Cardiac muscle cell (in vitro differentiated cells and primary cell): ENCODE measurements at regions not wholly inside any gene's neighbourhood (a gene's known extent, or its start where the extent isn't known, plus 50 kb on each side); places are given as distances from the start of the nearest gene placed in this dataset.

Experiments used
- DNase-seq, 2 donors: peaks; one replicate each; pipeline versions ENCODE4 v3.0.0 to v3.0.0-alpha.2; 2010 to 2017; ENCODE audit warnings: low read depth in 1 of 2, low spot score in 1 of 2
- H3K27ac ChIP-seq: fragments of 200-600 bp; sonication (generic); 2 replicates; pipeline ENCODE4 v1.5.1; 2016
- H3K27me3 ChIP-seq: fragments of 200-600 bp; sonication (generic); 2 replicates; pipeline ENCODE4 v1.6.0; 2016; ENCODE audit warnings: control low read depth
- H3K36me3 ChIP-seq: fragments of 200-600 bp; sonication (generic); 2 replicates; pipeline ENCODE4 v1.5.1; 2016; ENCODE audit warnings: control low read depth
- H3K4me1 ChIP-seq: fragments of 200-600 bp; sonication (generic); 2 replicates; pipeline ENCODE4 v1.8.1; 2017; ENCODE audit warnings: low read depth, mild to moderate bottlenecking, mixed run types
- H3K4me3 ChIP-seq: fragments of 200-600 bp; sonication (generic); 2 replicates; pipeline ENCODE4 v1.5.1; 2016; ENCODE audit warnings: mild to moderate bottlenecking
- H3K9me3 ChIP-seq: fragments of 200-600 bp; sonication (generic); 2 replicates; pipeline ENCODE4 v1.5.1; 2017; ENCODE audit warnings: low read depth, mild to moderate bottlenecking, control low read depth
- TF ChIP-seq, protein P1 (sequence below): IDR thresholded peaks from 2 replicates; pipeline ENCODE4 v1.5.1; 2012; ENCODE audit warnings: low read depth, mild to moderate bottlenecking, low read length

- TF ChIP-seq, protein P1, sequence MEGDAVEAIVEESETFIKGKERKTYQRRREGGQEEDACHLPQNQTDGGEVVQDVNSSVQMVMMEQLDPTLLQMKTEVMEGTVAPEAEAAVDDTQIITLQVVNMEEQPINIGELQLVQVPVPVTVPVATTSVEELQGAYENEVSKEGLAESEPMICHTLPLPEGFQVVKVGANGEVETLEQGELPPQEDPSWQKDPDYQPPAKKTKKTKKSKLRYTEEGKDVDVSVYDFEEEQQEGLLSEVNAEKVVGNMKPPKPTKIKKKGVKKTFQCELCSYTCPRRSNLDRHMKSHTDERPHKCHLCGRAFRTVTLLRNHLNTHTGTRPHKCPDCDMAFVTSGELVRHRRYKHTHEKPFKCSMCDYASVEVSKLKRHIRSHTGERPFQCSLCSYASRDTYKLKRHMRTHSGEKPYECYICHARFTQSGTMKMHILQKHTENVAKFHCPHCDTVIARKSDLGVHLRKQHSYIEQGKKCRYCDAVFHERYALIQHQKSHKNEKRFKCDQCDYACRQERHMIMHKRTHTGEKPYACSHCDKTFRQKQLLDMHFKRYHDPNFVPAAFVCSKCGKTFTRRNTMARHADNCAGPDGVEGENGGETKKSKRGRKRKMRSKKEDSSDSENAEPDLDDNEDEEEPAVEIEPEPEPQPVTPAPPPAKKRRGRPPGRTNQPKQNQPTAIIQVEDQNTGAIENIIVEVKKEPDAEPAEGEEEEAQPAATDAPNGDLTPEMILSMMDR = no peak
- Histone ChIP-seq H3K36me3 (no peaks in the 10 kb centered on the region), H3K9me3 (no peaks in the 10 kb centered on the region), H3K4me1 (peaks cover 20% of the 10 kb centered on the region), H3K27me3 (no peaks in the 10 kb centered on the region), H3K4me3 (no peak overlapping the region), H3K27ac (peak overlapping the region; percentile 80)
- no peak for DNase-seq
These were observed 250.1 kb upstream of the DCN start for GRCh38 chr12:91432755-91433154.

DNA sequence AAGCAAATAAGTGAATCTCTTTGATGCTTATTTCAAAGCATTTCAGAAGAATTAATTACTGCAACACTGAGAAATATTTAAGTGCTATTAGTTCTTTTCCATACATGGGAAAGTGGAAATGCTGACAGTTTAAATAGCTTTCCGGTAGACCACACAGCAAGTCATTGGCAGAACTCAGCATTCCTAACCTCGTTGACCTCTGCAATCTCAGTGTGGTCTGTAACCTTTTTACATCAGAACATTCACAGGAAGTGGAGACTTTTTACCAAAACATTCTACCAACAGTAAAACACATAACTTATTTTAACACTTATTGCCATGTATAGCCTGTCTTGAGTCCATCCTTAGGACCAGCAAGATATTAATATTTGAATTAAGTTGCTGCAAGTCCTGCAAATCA lies 249.5 kb upstream of the DCN start:
- Histone ChIP-seq H3K27ac (peak overlapping the region; percentile 80), H3K4me3 (no peak overlapping the region), H3K9me3 (no peaks in the 10 kb centered on the region), H3K27me3 (no peaks in the 10 kb centered on the region), H3K4me1 (peaks cover 20% of the 10 kb centered on the region), H3K36me3 (no peaks in the 10 kb centered on the region)
- peak; percentile 69 to 75 for DNase-seq
- TF ChIP-seq, protein P1 = no peak

- no peak overlapping the region for H3K4me3 ChIP-seq
- TF ChIP-seq, protein P1 = no peak
- no peaks in the 10 kb centered on the region for H3K27me3 ChIP-seq
- H3K4me1 ChIP-seq = no peaks in the 10 kb centered on the region
- no peaks in the 10 kb centered on the region for H3K36me3 ChIP-seq
- H3K9me3 ChIP-seq = no peaks in the 10 kb centered on the region
- no peak overlapping the region for H3K27ac ChIP-seq
- DNase-seq = no peak
These were observed 241.9 kb upstream of the DCN start for GRCh38 chr12:91424506-91424905.

- Histone ChIP-seq H3K27me3 (no peaks in the 10 kb centered on the region), H3K36me3 (no peaks in the 10 kb centered on the region), H3K9me3 (no peaks in the 10 kb centered on the region), H3K4me3 (no peak overlapping the region), H3K27ac (no peak overlapping the region), H3K4me1 (no peaks in the 10 kb centered on the region)
- no peak for DNase-seq
- TF ChIP-seq, protein P1 = no peak
These were observed 241.1 kb upstream of the DCN start for GRCh38 chr12:91423693-91424050.

- Histone ChIP-seq H3K4me3 (no peak overlapping the region), H3K27me3 (no peaks in the 10 kb centered on the region), H3K9me3 (no peaks in the 10 kb centered on the region), H3K4me1 (no peaks in the 10 kb centered on the region), H3K27ac (no peak overlapping the region), H3K36me3 (no peaks in the 10 kb centered on the region)
- DNase-seq = no peak
- TF ChIP-seq, protein P1 = no peak
These were observed 240.4 kb upstream of the DCN start for GRCh38 chr12:91422811-91423692.
